AG04449 (cell line): ENCODE measurements at regions not wholly inside any gene's neighbourhood (a gene's known extent, or its start where the extent isn't known, plus 50 kb on each side); places are given as distances from the start of the nearest gene placed in this dataset.

Source experiments
- CTCF ChIA-PET: fragments of 350-600 bp; formaldehyde crosslinking; extraction: SDS; loops from one replicate; lab custom pipeline; 2021; ENCODE audit warnings: antibody characterized with exemption; lab: Yijun Ruan, JAX
- POLR2A ChIA-PET: fragments of 400-600, 350-600 bp; formaldehyde crosslinking; extraction: SDS; loops from one replicate; lab custom pipeline; 2020; ENCODE audit warnings: antibody characterized with exemption, inconsistent platforms; lab: Yijun Ruan, JAX
- DNase-seq: peaks from one replicate; pipeline ENCODE4 v3.0.0-alpha.2; 2010; ENCODE audit warnings: low read depth, low spot score
- H3K4me3 ChIP-seq: 2 replicates; pipeline ENCODE4 v1.5.1; 2011; ENCODE audit warnings: low read depth, mild to moderate bottlenecking, control low read depth, low read length
- CTCF ChIP-seq: IDR thresholded peaks from one replicate; pipeline ENCODE4 v1.5.1; 2011; ENCODE audit warnings: mild to moderate bottlenecking, moderate library complexity, low read length, control low read depth, inconsistent platforms; ENCODE audit not compliant: insufficient read depth; ENCODE audit errors: missing control alignments

- TF ChIP-seq CTCF = no peak
- ChIA-PET POLR2A (no interaction called here), CTCF (no interaction called here)
- no peak overlapping the region for H3K4me3 ChIP-seq
- DNase-seq = no peak
These were observed 192.2 kb upstream of the TBX20 start for GRCh38 chr7:35446091-35446490.

GRCh38 chr7:35437619-35438275, 183.8 kb upstream of the TBX20 start:
- DNase-seq = no peak
- POLR2A ChIA-PET = no interaction called here
- CTCF ChIA-PET = no interaction called here
- H3K4me3 ChIP-seq = no peak overlapping the region
- no peak for TF ChIP-seq CTCF

- ChIA-PET CTCF (interaction anchor here (1.2 kb wide), 1 partner anchor 11 kb away, joined by 3 read pairs; no protein-coding TSS in a partner anchor), POLR2A (no interaction called here)
- no peak for DNase-seq
These were observed 182.6 kb upstream of the TBX20 start for GRCh38 chr7:35436452-35436851.

GRCh38 chr7:35430547-35431153, 176.8 kb upstream of the TBX20 start:
- DNase-seq = no peak
- H3K4me3 ChIP-seq = no peak overlapping the region
- TF ChIP-seq CTCF = peak; percentile 11
- ChIA-PET POLR2A (no interaction called here), CTCF (interaction anchor here (1.4 kb wide), 1 partner anchor 90 kb away, joined by 4 read pairs; no protein-coding TSS in a partner anchor)

More at GRCh38 chr7:35436452-35436851, 182.6 kb upstream of the TBX20 start:
- no peak for TF ChIP-seq CTCF
- H3K4me3 ChIP-seq = no peak overlapping the region

GRCh38 chr7:35424869-35425495, 171.1 kb upstream of the TBX20 start:
- CTCF ChIA-PET = interaction anchor here (0.8 to 6.9 kb wide), 15 partner anchors 9 to 482 kb away, joined by 3 to 60 read pairs (median 3); no protein-coding TSS in a partner anchor
- no peak for DNase-seq
- no peak overlapping the region for H3K4me3 ChIP-seq
- POLR2A ChIA-PET = no interaction called here
- TF ChIP-seq CTCF = peak; percentile 72

- no peak for TF ChIP-seq CTCF
- POLR2A ChIA-PET = no interaction called here
- DNase-seq = no peak
- CTCF ChIA-PET = interaction anchor here (1.0 to 6.9 kb wide), 10 partner anchors 9 to 483 kb away, joined by 3 to 60 read pairs (median 6); no protein-coding TSS in a partner anchor
- H3K4me3 ChIP-seq = no peak overlapping the region
These were observed 170.5 kb upstream of the TBX20 start for GRCh38 chr7:35424440-35424839.
